ENCODE measurements at regions not wholly inside any gene's neighbourhood (a gene's known extent, or its start where the extent isn't known, plus 50 kb on each side); places are given as distances from the start of the nearest gene placed in this dataset.

DNA sequence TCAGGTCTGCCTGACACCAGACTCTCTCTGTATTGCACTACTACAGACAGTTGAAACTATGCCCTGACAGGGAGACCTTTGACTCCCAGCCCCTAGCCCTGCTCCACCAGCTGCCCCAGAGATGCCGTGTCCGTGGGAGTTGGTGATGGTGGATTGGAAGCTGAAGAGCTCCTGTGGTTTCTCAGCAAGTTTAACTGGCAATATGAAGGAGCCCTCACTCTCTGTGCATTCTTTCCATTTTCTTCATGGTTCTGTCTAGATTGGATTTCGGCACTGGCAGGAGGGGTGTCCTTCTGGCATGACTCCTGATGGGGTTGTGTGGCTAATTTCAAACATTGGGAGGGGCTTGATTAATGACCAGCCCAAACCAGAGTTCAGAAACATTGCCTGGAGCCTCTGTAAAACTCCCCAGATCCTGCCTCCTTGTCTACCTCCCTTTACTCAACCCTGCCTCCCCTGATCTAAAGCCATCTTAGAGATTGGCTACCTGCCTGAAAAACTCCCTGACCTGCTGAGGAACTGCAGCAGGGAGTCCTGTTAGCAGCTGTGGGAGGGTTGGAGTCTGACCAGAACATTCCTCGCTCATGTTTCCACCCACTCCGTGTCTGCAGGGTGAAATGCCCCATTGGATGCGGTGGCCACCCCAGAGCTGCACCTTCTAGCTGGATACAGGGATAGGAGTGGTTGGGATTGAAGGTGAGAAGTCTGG lies 206.9 kb upstream of the SPRED2 start:
- TF ChIP-seq, protein P1, sequence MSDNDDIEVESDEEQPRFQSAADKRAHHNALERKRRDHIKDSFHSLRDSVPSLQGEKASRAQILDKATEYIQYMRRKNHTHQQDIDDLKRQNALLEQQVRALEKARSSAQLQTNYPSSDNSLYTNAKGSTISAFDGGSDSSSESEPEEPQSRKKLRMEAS (CRISPR knock-in tag; IDR thresholded peaks at IDR 0.05): no peak
- TF ChIP-seq, protein P2, sequence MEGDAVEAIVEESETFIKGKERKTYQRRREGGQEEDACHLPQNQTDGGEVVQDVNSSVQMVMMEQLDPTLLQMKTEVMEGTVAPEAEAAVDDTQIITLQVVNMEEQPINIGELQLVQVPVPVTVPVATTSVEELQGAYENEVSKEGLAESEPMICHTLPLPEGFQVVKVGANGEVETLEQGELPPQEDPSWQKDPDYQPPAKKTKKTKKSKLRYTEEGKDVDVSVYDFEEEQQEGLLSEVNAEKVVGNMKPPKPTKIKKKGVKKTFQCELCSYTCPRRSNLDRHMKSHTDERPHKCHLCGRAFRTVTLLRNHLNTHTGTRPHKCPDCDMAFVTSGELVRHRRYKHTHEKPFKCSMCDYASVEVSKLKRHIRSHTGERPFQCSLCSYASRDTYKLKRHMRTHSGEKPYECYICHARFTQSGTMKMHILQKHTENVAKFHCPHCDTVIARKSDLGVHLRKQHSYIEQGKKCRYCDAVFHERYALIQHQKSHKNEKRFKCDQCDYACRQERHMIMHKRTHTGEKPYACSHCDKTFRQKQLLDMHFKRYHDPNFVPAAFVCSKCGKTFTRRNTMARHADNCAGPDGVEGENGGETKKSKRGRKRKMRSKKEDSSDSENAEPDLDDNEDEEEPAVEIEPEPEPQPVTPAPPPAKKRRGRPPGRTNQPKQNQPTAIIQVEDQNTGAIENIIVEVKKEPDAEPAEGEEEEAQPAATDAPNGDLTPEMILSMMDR (IDR thresholded peaks at IDR 0.05): no peak
- TF ChIP-seq, protein P3, sequence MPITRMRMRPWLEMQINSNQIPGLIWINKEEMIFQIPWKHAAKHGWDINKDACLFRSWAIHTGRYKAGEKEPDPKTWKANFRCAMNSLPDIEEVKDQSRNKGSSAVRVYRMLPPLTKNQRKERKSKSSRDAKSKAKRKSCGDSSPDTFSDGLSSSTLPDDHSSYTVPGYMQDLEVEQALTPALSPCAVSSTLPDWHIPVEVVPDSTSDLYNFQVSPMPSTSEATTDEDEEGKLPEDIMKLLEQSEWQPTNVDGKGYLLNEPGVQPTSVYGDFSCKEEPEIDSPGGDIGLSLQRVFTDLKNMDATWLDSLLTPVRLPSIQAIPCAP (CRISPR knock-in tag; IDR thresholded peaks at IDR 0.05): no peak
- TF ChIP-seq JUN (CRISPR knock-in tag; IDR thresholded peaks at IDR 0.05): no peak
- no peak for TF ChIP-seq ZNF138 (CRISPR knock-in tag; conservative IDR thresholded peaks at IDR 0.05)
- TF ChIP-seq, protein P4, sequence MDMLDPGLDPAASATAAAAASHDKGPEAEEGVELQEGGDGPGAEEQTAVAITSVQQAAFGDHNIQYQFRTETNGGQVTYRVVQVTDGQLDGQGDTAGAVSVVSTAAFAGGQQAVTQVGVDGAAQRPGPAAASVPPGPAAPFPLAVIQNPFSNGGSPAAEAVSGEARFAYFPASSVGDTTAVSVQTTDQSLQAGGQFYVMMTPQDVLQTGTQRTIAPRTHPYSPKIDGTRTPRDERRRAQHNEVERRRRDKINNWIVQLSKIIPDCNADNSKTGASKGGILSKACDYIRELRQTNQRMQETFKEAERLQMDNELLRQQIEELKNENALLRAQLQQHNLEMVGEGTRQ (CRISPR knock-in tag; IDR thresholded peaks at IDR 0.05): no peak
- TF ChIP-seq, protein P5, sequence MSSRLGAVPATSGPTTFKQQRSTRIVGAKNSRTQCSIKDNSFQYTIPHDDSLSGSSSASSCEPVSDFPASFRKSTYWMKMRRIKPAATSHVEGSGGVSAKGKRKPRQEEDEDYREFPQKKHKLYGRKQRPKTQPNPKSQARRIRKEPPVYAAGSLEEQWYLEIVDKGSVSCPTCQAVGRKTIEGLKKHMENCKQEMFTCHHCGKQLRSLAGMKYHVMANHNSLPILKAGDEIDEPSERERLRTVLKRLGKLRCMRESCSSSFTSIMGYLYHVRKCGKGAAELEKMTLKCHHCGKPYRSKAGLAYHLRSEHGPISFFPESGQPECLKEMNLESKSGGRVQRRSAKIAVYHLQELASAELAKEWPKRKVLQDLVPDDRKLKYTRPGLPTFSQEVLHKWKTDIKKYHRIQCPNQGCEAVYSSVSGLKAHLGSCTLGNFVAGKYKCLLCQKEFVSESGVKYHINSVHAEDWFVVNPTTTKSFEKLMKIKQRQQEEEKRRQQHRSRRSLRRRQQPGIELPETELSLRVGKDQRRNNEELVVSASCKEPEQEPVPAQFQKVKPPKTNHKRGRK (CRISPR knock-in tag; IDR thresholded peaks at IDR 0.05; ENCODE audit: borderline replicate concordance): no peak
- TF ChIP-seq NR2C2 (CRISPR knock-in tag; IDR thresholded peaks at IDR 0.05): no peak
- no peak for TF ChIP-seq ESRRA (CRISPR knock-in tag; IDR thresholded peaks at IDR 0.05; ENCODE audit: borderline replicate concordance)
- no peak for TF ChIP-seq TEAD1 (CRISPR knock-in tag; IDR thresholded peaks at IDR 0.05)
- TF ChIP-seq NR3C1 (CRISPR knock-in tag; conservative IDR thresholded peaks at IDR 0.05; ENCODE audit: low read depth): no peak

All from WTC11 (cell line).